HG03571 (cell line): ENCODE measurements at regions not wholly inside any gene's neighbourhood (a gene's known extent, or its start where the extent isn't known, plus 50 kb on each side); places are given as distances from the start of the nearest gene placed in this dataset.

Experiments
- ATAC-seq: cut with Tn5 transposase; IDR thresholded peaks from one replicate; pipeline ENCODE4 v1.9.1; 2021; ENCODE audit not compliant: unreplicated experiment

GRCh38 chr2:126792993-126793392 lies 105.7 kb upstream of the TEX51 start:
- no peak for ATAC-seq

- no peak for ATAC-seq
These were observed 104.6 kb upstream of the TEX51 start for GRCh38 chr2:126793885-126794613.

- ATAC-seq, result no peak
These were observed 103.0 kb upstream of the TEX51 start for GRCh38 chr2:126795656-126796055.

- ATAC-seq, result no peak
These were observed 101.6 kb upstream of the TEX51 start for GRCh38 chr2:126796931-126797621.

- no peak for ATAC-seq
These were observed 100.9 kb upstream of the TEX51 start for GRCh38 chr2:126797622-126798275.

GRCh38 chr2:126798276-126799140 lies 100.2 kb upstream of the TEX51 start:
- ATAC-seq, result no peak

- ATAC-seq, result no peak
These were observed 99.4 kb upstream of the TEX51 start for GRCh38 chr2:126799301-126799700.

- no peak for ATAC-seq
These were observed 97.2 kb upstream of the TEX51 start for GRCh38 chr2:126801473-126801872.

- no peak for ATAC-seq
These were observed 96.4 kb upstream of the TEX51 start for GRCh38 chr2:126802316-126802715.

GRCh38 chr2:126802774-126803433 lies 95.8 kb upstream of the TEX51 start:
- no peak for ATAC-seq

- no peak for ATAC-seq
These were observed 95.3 kb upstream of the TEX51 start for GRCh38 chr2:126803434-126803775.

- no peak for ATAC-seq
These were observed 94.3 kb upstream of the TEX51 start for GRCh38 chr2:126804347-126804746.

GRCh38 chr2:126808929-126809328 lies 89.8 kb upstream of the TEX51 start:
- no peak for ATAC-seq

GRCh38 chr2:126809340-126809739 lies 89.3 kb upstream of the TEX51 start:
- ATAC-seq, result no peak

- ATAC-seq, result no peak
These were observed 88.7 kb upstream of the TEX51 start for GRCh38 chr2:126810001-126810400.

- ATAC-seq, result no peak
These were observed 87.6 kb upstream of the TEX51 start for GRCh38 chr2:126811101-126811500.

GRCh38 chr2:126817172-126817571 lies 81.5 kb upstream of the TEX51 start:
- ATAC-seq, result no peak

GRCh38 chr2:126822115-126822514 lies 76.6 kb upstream of the TEX51 start:
- no peak for ATAC-seq

GRCh38 chr2:126822921-126823320 lies 75.8 kb upstream of the TEX51 start:
- ATAC-seq, result no peak

- no peak for ATAC-seq
These were observed 74.7 kb upstream of the TEX51 start for GRCh38 chr2:126823951-126824350.

- no peak for ATAC-seq
These were observed 74.0 kb upstream of the TEX51 start for GRCh38 chr2:126824663-126825062.
